GM12864 (cell line): ENCODE measurements at regions not wholly inside any gene's neighbourhood (a gene's known extent, or its start where the extent isn't known, plus 50 kb on each side); places are given as distances from the start of the nearest gene placed in this dataset.
"Not testable (repeated sequence)": the region's sequence is repeated elsewhere in the genome, so short reads cannot be mapped to it uniquely, and the experiment has no call there.

Source experiments
- DNase-seq: peaks from one replicate; pipeline ENCODE4 v3.0.0-alpha.2; 2011; ENCODE audit warnings: low read depth
- H3K4me3 ChIP-seq: 2 replicates; pipeline ENCODE4 v1.5.1; 2011; ENCODE audit warnings: mild to moderate bottlenecking, low read depth, low read length, control low read depth
- CTCF ChIP-seq: IDR thresholded peaks from 2 replicates; pipeline ENCODE4 v1.5.1; 2011; ENCODE audit warnings: low read depth, mild to moderate bottlenecking, moderate library complexity, low read length, control low read depth, inconsistent platforms; ENCODE audit errors: missing control alignments

GRCh38 chr4:179325181-179325580, 1882.9 kb upstream of the AGA start:
- TF ChIP-seq CTCF = no peak

GRCh38 chr4:179328627-179329026, 1886.4 kb upstream of the AGA start:
- no peak for TF ChIP-seq CTCF
- DNase-seq = no peak
- no peak overlapping the region for H3K4me3 ChIP-seq

More at GRCh38 chr4:179325181-179325580, 1882.9 kb upstream of the AGA start:
- DNase-seq = no peak
- H3K4me3 ChIP-seq = no peak overlapping the region

- DNase-seq = no peak
- no peak for TF ChIP-seq CTCF
Measured at GRCh38 chr4:179331362-179331761, 1889.1 kb upstream of the AGA start.

GRCh38 chr4:179344861-179345260, 1902.6 kb upstream of the AGA start:
- no peak for TF ChIP-seq CTCF
- DNase-seq = no peak
- no peak overlapping the region for H3K4me3 ChIP-seq

More at GRCh38 chr4:179331362-179331761, 1889.1 kb upstream of the AGA start:
- H3K4me3 ChIP-seq = no peak overlapping the region

GRCh38 chr4:179352221-179352620, 1910.0 kb upstream of the AGA start:
- no peak for TF ChIP-seq CTCF
- no peak for DNase-seq
- no peak overlapping the region for H3K4me3 ChIP-seq

GRCh38 chr4:179353786-179354185, 1911.5 kb upstream of the AGA start:
- no peak for DNase-seq
- TF ChIP-seq CTCF = no peak
- no peak overlapping the region for H3K4me3 ChIP-seq

GRCh38 chr4:179361978-179362486, 1919.8 kb upstream of the AGA start:
- H3K4me3 ChIP-seq = no peak overlapping the region
- DNase-seq = no peak
- no peak for TF ChIP-seq CTCF

GRCh38 chr4:179365932-179366331, 1923.7 kb upstream of the AGA start:
- not testable (repeated sequence) for H3K4me3 ChIP-seq, DNase-seq
